ENCODE measurements at regions not wholly inside any gene's neighbourhood (a gene's known extent, or its start where the extent isn't known, plus 50 kb on each side); places are given as distances from the start of the nearest gene placed in this dataset.

- DNase-seq (ENCODE audit: low spot score in 2 of 2): no peak
- intact Hi-C loops (cut with DNase I; ENCODE audit: low total_unique reads): no loop called here
- TF ChIP-seq CTCF (IDR thresholded peaks at IDR 0.05) (no peak), POLR2A (IDR thresholded peaks at IDR 0.05) (no peak)
- WGBS, 2 donors: 57 to 70% methylated on average over 2 of the region's 2 CpGs
- no peak overlapping the region for H3K4me3 ChIP-seq (ENCODE audit: low read depth, poor library complexity, severe bottlenecking)
Observed at GRCh38 chr2:150188800-150189199, 298.7 kb downstream of the RND3 start.

- intact Hi-C loops (cut with DNase I; ENCODE audit: low total_unique reads): no loop called here
- no peak overlapping the region for H3K4me3 ChIP-seq (ENCODE audit: low read depth, poor library complexity, severe bottlenecking)
- no peak for TF ChIP-seq CTCF (IDR thresholded peaks at IDR 0.05)
- no peak for DNase-seq (ENCODE audit: low spot score in 2 of 2)
- 24 to 28% methylated on average over 4 of the region's 4 CpGs for WGBS, 2 donors
Observed at GRCh38 chr2:150188177-150188576, 299.3 kb downstream of the RND3 start.

- intact Hi-C loops (cut with DNase I; ENCODE audit: low total_unique reads): no loop called here
- no peak for TF ChIP-seq CTCF (IDR thresholded peaks at IDR 0.05)
- no peak for TF ChIP-seq POLR2A (IDR thresholded peaks at IDR 0.05)
- DNase-seq (ENCODE audit: low spot score in 2 of 2): no peak
- no peak overlapping the region for H3K4me3 ChIP-seq (ENCODE audit: low read depth, poor library complexity, severe bottlenecking)
- WGBS, 2 donors: 51 to 53% methylated on average over 5 of the region's 5 CpGs
Observed at GRCh38 chr2:150182566-150183235, 304.8 kb downstream of the RND3 start.

- H3K4me3 ChIP-seq (ENCODE audit: low read depth, poor library complexity, severe bottlenecking): no peak overlapping the region
- DNase-seq (ENCODE audit: low spot score in 2 of 2): no peak
- intact Hi-C loops (cut with DNase I; ENCODE audit: low total_unique reads): no loop called here
- TF ChIP-seq CTCF (IDR thresholded peaks at IDR 0.05) (no peak), POLR2A (IDR thresholded peaks at IDR 0.05) (no peak)
Observed at GRCh38 chr2:150178591-150178990, 308.9 kb downstream of the RND3 start.

GRCh38 chr2:150174971-150175421 is 312.5 kb downstream of the RND3 start:
- intact Hi-C loops (cut with DNase I; ENCODE audit: low total_unique reads): no loop called here
- no peak for TF ChIP-seq POLR2A (IDR thresholded peaks at IDR 0.05)
- TF ChIP-seq CTCF (IDR thresholded peaks at IDR 0.05): no peak
- no peak overlapping the region for H3K4me3 ChIP-seq (ENCODE audit: low read depth, poor library complexity, severe bottlenecking)
- WGBS, 2 donors: 27 to 84% methylated on average over 1 of the region's 1 CpG
- DNase-seq (ENCODE audit: low spot score in 2 of 2): no peak

Measured in lower leg skin (tissue), 4 donors.